Left lung (tissue), 4 donors: ENCODE measurements at regions not wholly inside any gene's neighbourhood (a gene's known extent, or its start where the extent isn't known, plus 50 kb on each side); places are given as distances from the start of the nearest gene placed in this dataset.
"Not testable (repeated sequence)": the region's sequence is repeated elsewhere in the genome, so short reads cannot be mapped to it uniquely, and the experiment has no call there.

Source experiments
- ATAC-seq: fragments of 200-7000 bp; cut with Tn5 transposase; one replicate; pipeline ENCODE4 v1.9.1; 2020; ENCODE audit warnings: moderate library complexity
- DNase-seq, 4 donors: peaks; one replicate each; pipeline ENCODE4 v3.0.0-alpha.2; 2013 to 2020
- H3K27ac ChIP-seq, 2 donors: fragments of 200-600 bp; sonication (generic) in 1 of 2; one replicate each; pipeline versions ENCODE4 v1.5.0 to v1.8.0; 2020 to 2021
- H3K27me3 ChIP-seq, 2 donors: fragments of 200-600 bp; sonication (generic) in 1 of 2; one replicate each; pipeline versions ENCODE4 v1.5.0 to v1.8.0; 2020 to 2021
- H3K36me3 ChIP-seq, 2 donors: fragments of 200-600 bp; sonication (generic) in 1 of 2; one replicate each; pipeline versions ENCODE4 v1.5.0 to v1.8.0; 2020 to 2021
- H3K4me1 ChIP-seq, 2 donors: fragments of 200-600 bp; one replicate each; pipeline ENCODE4 v1.8.0; 2021
- H3K4me3 ChIP-seq, 2 donors: fragments of 200-600 bp; sonication (generic) in 1 of 2; one replicate each; pipeline versions ENCODE4 v1.5.0 to v1.8.0; 2020 to 2021; ENCODE audit warnings: mild to moderate bottlenecking in 1 of 2
- H3K9me3 ChIP-seq, 2 donors: fragments of 200-600 bp; sonication (generic) in 1 of 2; one replicate each; pipeline versions ENCODE4 v1.5.0 to v1.8.0; 2020 to 2021
- CTCF ChIP-seq, 2 donors: fragments of 200-600 bp; sonication (generic) in 1 of 2; IDR thresholded peaks; one replicate each; pipeline versions ENCODE4 v1.5.0 to v1.8.0; 2021; ENCODE audit warnings: antibody characterized with exemption in 2 of 2
- intact Hi-C, 2 donors: fragments of 100-400 bp; cut with DNase I; formaldehyde crosslinking; loops; one replicate each; pipeline versions ENCODE4 v1.11.2 to v1.14.2; 2022
- donor health status: DM: no; HTN: yes; CAD: no.
- donor health status: DM: no; HTN: no; CAD: no.

DNA sequence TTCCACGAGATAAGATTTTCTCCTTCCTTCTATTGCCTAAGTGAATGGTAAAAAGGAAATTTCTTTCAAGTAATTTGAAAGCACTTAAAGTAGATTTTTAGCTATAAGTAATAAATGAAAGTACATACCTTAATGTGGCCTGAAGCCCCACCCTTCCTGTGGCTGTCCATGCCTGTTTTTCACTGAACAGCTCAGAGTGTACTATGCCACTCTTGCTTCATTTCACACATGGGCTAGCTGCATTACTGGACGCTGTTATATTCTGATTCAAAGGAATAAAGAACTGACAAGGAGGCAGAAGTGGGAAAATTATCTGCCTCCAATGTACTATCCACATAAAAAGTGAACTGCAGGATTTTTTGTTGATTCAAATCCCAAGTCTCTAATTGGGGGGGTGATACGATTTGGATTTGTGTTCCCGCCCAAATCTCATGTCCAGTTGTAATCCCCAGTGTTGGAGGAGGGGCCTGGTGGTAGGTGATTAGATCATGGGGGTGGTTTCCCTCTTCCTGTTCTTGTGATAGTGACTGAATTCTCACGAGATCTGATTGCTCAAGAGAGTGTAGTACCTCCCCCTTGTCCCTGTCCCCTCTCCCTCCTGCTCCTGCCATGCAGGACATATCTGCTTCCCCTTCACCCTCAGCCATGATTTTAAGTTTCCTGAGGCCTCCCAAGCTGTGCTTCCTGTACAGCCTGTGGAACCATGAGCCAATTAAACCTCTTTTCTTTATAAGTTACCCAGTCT is 154.7 kb upstream of the SGCG start:
- no peak overlapping the region for H3K27ac ChIP-seq
- TF ChIP-seq CTCF (IDR thresholded peaks at IDR 0.05): no peak
- ATAC-seq (no peak), DNase-seq (no peak)
- no peaks in the 10 kb centered on the region for H3K36me3 ChIP-seq
- H3K9me3 ChIP-seq: no peaks in the 10 kb centered on the region
- no peak overlapping the region for H3K4me3 ChIP-seq
- intact Hi-C loops: no loop called here
- H3K27me3 ChIP-seq: no peaks in the 10 kb centered on the region
- H3K4me1 ChIP-seq: no peaks in the 10 kb centered on the region

DNA sequence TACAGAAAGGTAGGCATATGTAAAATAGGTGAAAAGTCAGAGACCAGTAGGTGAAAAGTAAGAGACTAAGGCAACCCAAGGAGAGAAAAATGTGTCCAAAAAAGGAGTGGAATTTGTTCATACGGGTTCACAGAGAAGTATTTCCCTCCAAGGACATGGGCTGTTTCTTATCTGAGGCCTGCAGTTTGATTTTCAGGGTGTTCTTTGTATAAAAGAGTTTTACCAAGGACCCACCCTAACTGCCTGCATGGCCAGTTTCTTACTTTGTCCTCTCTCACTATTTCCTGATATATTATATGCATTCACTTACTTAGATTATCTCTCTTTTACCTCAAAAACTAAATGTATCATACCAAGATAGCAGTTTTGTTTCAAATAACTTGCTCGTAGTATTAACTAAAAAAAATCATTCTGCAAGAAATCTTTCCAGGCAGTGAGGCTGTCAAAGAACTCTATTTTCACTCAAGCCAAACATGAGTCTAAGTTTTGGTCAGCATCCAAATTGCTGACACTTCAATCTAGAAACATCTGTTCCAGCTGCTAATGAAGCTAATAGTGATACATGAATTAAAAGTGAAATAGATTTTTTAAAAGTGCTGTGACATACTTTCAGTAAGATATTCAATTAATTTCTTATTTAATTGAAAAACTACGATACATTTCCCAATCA is 141.4 kb upstream of the SGCG start:
- ATAC-seq: no peak
- Histone ChIP-seq H3K36me3 (no peaks in the 10 kb centered on the region), H3K9me3 (no peaks in the 10 kb centered on the region), H3K27ac (no peak overlapping the region), H3K4me3 (no peak overlapping the region), H3K4me1 (no peaks in the 10 kb centered on the region), H3K27me3 (no peaks in the 10 kb centered on the region)
- intact Hi-C loops: no loop called here
- no peak for TF ChIP-seq CTCF (IDR thresholded peaks at IDR 0.05)
- DNase-seq: no peak

DNA sequence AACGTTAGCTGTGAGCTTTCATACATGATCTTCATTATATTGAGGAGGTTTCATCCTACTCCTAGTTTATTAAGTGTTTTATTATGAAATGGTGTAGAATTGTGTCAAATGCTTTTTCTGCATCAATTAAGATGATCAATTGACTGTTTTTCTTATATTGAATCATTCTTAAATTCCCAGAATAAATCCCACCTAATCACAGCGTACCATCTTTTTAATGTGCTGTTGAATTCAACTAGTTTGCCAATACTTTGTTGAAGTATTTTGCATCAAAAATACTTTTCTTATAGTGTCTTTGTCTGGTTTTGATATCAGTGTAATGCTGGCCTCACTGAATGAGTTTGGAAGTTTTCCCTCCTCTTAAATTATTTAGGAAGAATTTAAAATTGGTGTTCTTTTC is 138.6 kb upstream of the SGCG start:
- DNase-seq (peak in 1 of 4 donors; percentile 18), ATAC-seq (no peak)
- Histone ChIP-seq H3K4me1 (no peaks in the 10 kb centered on the region), H3K9me3 (no peaks in the 10 kb centered on the region), H3K4me3 (no peak overlapping the region), H3K36me3 (no peaks in the 10 kb centered on the region), H3K27me3 (no peaks in the 10 kb centered on the region), H3K27ac (no peak overlapping the region)
- no peak for TF ChIP-seq CTCF (IDR thresholded peaks at IDR 0.05)
- intact Hi-C loops: no loop called here

- ATAC-seq (no peak), DNase-seq (no peak)
- TF ChIP-seq CTCF (IDR thresholded peaks at IDR 0.05): no peak
- intact Hi-C loops: no loop called here
- Histone ChIP-seq H3K36me3 (no peaks in the 10 kb centered on the region), H3K27ac (no peak overlapping the region), H3K27me3 (no peaks in the 10 kb centered on the region), H3K9me3 (no peaks in the 10 kb centered on the region), H3K4me3 (no peak overlapping the region), H3K4me1 (no peaks in the 10 kb centered on the region)
Measured at GRCh38 chr13:23044906-23045305, 135.9 kb upstream of the SGCG start.

DNA sequence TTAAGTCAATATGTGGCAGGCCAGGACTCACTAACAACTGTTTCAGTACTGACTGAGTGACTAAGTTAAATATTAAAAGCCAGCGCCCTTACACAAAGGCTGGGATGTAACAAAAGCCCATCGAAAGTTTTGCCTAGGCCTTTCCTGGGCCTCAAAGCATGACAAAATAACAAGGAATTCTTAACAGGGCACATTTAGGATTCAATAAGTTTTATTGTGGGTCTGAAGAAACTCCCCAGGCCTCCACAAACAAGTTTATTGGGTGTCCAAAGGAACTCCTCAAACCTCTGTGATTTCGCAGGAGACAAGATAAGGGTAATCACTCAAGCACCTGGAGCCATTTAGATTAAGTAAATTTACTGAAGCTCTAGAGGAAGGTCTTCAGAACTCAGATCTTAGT is 130.7 kb upstream of the SGCG start:
- H3K27me3 ChIP-seq: no peaks in the 10 kb centered on the region
- H3K36me3 ChIP-seq: no peaks in the 10 kb centered on the region
- no peak for DNase-seq
- H3K27ac ChIP-seq: no peak overlapping the region
- no peak for ATAC-seq
- H3K4me3 ChIP-seq: no peak overlapping the region
- no peaks in the 10 kb centered on the region for H3K9me3 ChIP-seq
- H3K4me1 ChIP-seq: no peaks in the 10 kb centered on the region
- TF ChIP-seq CTCF (IDR thresholded peaks at IDR 0.05): no peak
- intact Hi-C loops: no loop called here

DNA sequence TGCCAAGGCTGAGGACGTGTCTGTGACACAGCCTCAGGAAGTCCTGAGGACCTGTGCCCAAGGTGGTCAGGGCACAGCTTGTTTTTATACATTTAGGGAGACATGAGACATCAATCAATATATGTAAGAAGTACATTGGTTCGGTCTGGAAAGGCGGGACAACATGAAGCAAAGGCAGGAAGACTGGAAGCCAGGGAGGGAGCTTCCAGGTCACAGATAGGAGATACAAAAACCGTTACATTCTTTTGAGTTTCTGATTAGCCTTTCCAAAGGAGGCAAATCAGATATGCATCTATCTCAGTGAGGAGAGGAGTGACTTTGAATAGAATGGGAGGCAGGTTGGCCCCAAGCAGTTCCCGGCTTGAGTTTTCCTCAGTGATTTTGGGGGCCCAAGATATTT is 127.1 kb upstream of the SGCG start:
- H3K4me1 ChIP-seq, H3K27ac ChIP-seq, H3K9me3 ChIP-seq, DNase-seq, H3K36me3 ChIP-seq, H3K27me3 ChIP-seq, ATAC-seq, H3K4me3 ChIP-seq, intact Hi-C loops: not testable (repeated sequence)
